ENCODE measurements at regions not wholly inside any gene's neighbourhood (a gene's known extent, or its start where the extent isn't known, plus 50 kb on each side); places are given as distances from the start of the nearest gene placed in this dataset.

- Histone ChIP-seq H3K27me3 (replicated peaks in 2 of 5; ENCODE audit: control insufficient read depth in 4 of 5, insufficient read depth in 5 of 5, low read length in 4 of 5) (no peaks in the 10 kb centered on the region), H3K36me3 (ENCODE audit: control insufficient read depth in 4 of 4, insufficient read depth in 4 of 4, low read length in 3 of 4) (no peaks in the 10 kb centered on the region), H3K4me3 (ENCODE audit: control insufficient read depth in 1 of 7, extremely low read depth in 1 of 7, insufficient read depth in 4 of 7, low read depth in 2 of 7, low read length in 6 of 7) (no peak overlapping the region), H3K27ac (ENCODE audit: insufficient read depth in 1 of 2, low read depth in 1 of 2, low read length in 2 of 2, poor library complexity in 1 of 2, severe bottlenecking in 2 of 2) (no peak overlapping the region), H3K4me1 (ENCODE audit: control extremely low read depth in 1 of 4, control insufficient read depth in 4 of 4, insufficient read depth in 4 of 4, low read length in 3 of 4) (no peaks in the 10 kb centered on the region), H3K9me3 (ENCODE audit: control extremely low read depth in 1 of 5, control insufficient read depth in 4 of 5, insufficient read depth in 2 of 5, low read depth in 1 of 5, low read length in 4 of 5) (no peaks in the 10 kb centered on the region)
- no peak for DNase-seq
- POLR2A ChIA-PET: no interaction called here
- 86% methylated on average over 1 of the region's 2 CpGs for WGBS (ENCODE audit: insufficient coverage)
- CTCF ChIA-PET: interaction anchor here (0.7 kb wide), 1 partner anchor 200 kb away, joined by 3 read pairs; no protein-coding TSS in a partner anchor
Observed at GRCh38 chr10:105803206-105803605, 1162.1 kb downstream of the SORCS3 start.

GRCh38 chr10:105800641-105801040 is 1159.6 kb downstream of the SORCS3 start:
- no peak overlapping the region for H3K27ac ChIP-seq (ENCODE audit: insufficient read depth in 1 of 2, low read depth in 1 of 2, low read length in 2 of 2, poor library complexity in 1 of 2, severe bottlenecking in 2 of 2)
- no CpG with 5 or more reads among the region's 1 CpG for WGBS (ENCODE audit: insufficient coverage)
- POLR2A ChIA-PET: no interaction called here

GRCh38 chr10:105798328-105798889 is 1157.3 kb downstream of the SORCS3 start:
- CTCF ChIA-PET: interaction anchor here (0.6 kb wide), 1 partner anchor 24 kb away, joined by 3 read pairs; no protein-coding TSS in a partner anchor
- no peak overlapping the region for H3K27ac ChIP-seq (ENCODE audit: insufficient read depth in 1 of 2, low read depth in 1 of 2, low read length in 2 of 2, poor library complexity in 1 of 2, severe bottlenecking in 2 of 2)
- H3K4me1 ChIP-seq (ENCODE audit: control extremely low read depth in 1 of 4, control insufficient read depth in 4 of 4, insufficient read depth in 4 of 4, low read length in 3 of 4): no peaks in the 10 kb centered on the region
- POLR2A ChIA-PET: interaction anchor here (0.7 kb wide), 1 partner anchor 1346 kb away, joined by 3 read pairs; no protein-coding TSS in a partner anchor
- DNase-seq: no peak
- no peaks in the 10 kb centered on the region for H3K36me3 ChIP-seq (ENCODE audit: control insufficient read depth in 4 of 4, insufficient read depth in 4 of 4, low read length in 3 of 4)
- no peaks in the 10 kb centered on the region for H3K27me3 ChIP-seq (replicated peaks in 2 of 5; ENCODE audit: control insufficient read depth in 4 of 5, insufficient read depth in 5 of 5, low read length in 4 of 5)
- 100% methylated on average over 2 of the region's 3 CpGs for WGBS (ENCODE audit: insufficient coverage)
- no peaks in the 10 kb centered on the region for H3K9me3 ChIP-seq (ENCODE audit: control extremely low read depth in 1 of 5, control insufficient read depth in 4 of 5, insufficient read depth in 2 of 5, low read depth in 1 of 5, low read length in 4 of 5)
- no peak overlapping the region for H3K4me3 ChIP-seq (ENCODE audit: control insufficient read depth in 1 of 7, extremely low read depth in 1 of 7, insufficient read depth in 4 of 7, low read depth in 2 of 7, low read length in 6 of 7)

More at GRCh38 chr10:105800641-105801040, 1159.6 kb downstream of the SORCS3 start:
- H3K4me3 ChIP-seq (ENCODE audit: control insufficient read depth in 1 of 7, extremely low read depth in 1 of 7, insufficient read depth in 4 of 7, low read depth in 2 of 7, low read length in 6 of 7): no peak overlapping the region
- H3K9me3 ChIP-seq (ENCODE audit: control extremely low read depth in 1 of 5, control insufficient read depth in 4 of 5, insufficient read depth in 2 of 5, low read depth in 1 of 5, low read length in 4 of 5): no peaks in the 10 kb centered on the region
- H3K27me3 ChIP-seq (replicated peaks in 2 of 5; ENCODE audit: control insufficient read depth in 4 of 5, insufficient read depth in 5 of 5, low read length in 4 of 5): no peaks in the 10 kb centered on the region
- H3K36me3 ChIP-seq (ENCODE audit: control insufficient read depth in 4 of 4, insufficient read depth in 4 of 4, low read length in 3 of 4): no peaks in the 10 kb centered on the region
- H3K4me1 ChIP-seq (ENCODE audit: control extremely low read depth in 1 of 4, control insufficient read depth in 4 of 4, insufficient read depth in 4 of 4, low read length in 3 of 4): no peaks in the 10 kb centered on the region
- DNase-seq: no peak
- CTCF ChIA-PET: no interaction called here

- no CpG with 5 or more reads among the region's 6 CpGs for WGBS (ENCODE audit: insufficient coverage)
- Histone ChIP-seq H3K27me3 (replicated peaks in 2 of 5; ENCODE audit: control insufficient read depth in 4 of 5, insufficient read depth in 5 of 5, low read length in 4 of 5) (no peaks in the 10 kb centered on the region), H3K36me3 (ENCODE audit: control insufficient read depth in 4 of 4, insufficient read depth in 4 of 4, low read length in 3 of 4) (no peaks in the 10 kb centered on the region), H3K9me3 (ENCODE audit: control extremely low read depth in 1 of 5, control insufficient read depth in 4 of 5, insufficient read depth in 2 of 5, low read depth in 1 of 5, low read length in 4 of 5) (no peaks in the 10 kb centered on the region), H3K27ac (ENCODE audit: insufficient read depth in 1 of 2, low read depth in 1 of 2, low read length in 2 of 2, poor library complexity in 1 of 2, severe bottlenecking in 2 of 2) (no peak overlapping the region), H3K4me3 (ENCODE audit: control insufficient read depth in 1 of 7, extremely low read depth in 1 of 7, insufficient read depth in 4 of 7, low read depth in 2 of 7, low read length in 6 of 7) (no peak overlapping the region), H3K4me1 (ENCODE audit: control extremely low read depth in 1 of 4, control insufficient read depth in 4 of 4, insufficient read depth in 4 of 4, low read length in 3 of 4) (no peaks in the 10 kb centered on the region)
- peak; percentile 22 to 60 (median 57) for DNase-seq
- CTCF ChIA-PET: interaction anchor here (0.6 kb wide), 1 partner anchor 25 kb away, joined by 3 read pairs; no protein-coding TSS in a partner anchor
- POLR2A ChIA-PET: no interaction called here
Observed at GRCh38 chr10:105797234-105797890, 1156.3 kb downstream of the SORCS3 start.

GRCh38 chr10:105793071-105793470 is 1152.0 kb downstream of the SORCS3 start:
- no peaks in the 10 kb centered on the region for H3K4me1 ChIP-seq (ENCODE audit: control extremely low read depth in 1 of 4, control insufficient read depth in 4 of 4, insufficient read depth in 4 of 4, low read length in 3 of 4)
- no peak for DNase-seq
- H3K36me3 ChIP-seq (ENCODE audit: control insufficient read depth in 4 of 4, insufficient read depth in 4 of 4, low read length in 3 of 4): no peaks in the 10 kb centered on the region
- ChIA-PET POLR2A (no interaction called here), CTCF (no interaction called here)
- WGBS (ENCODE audit: insufficient coverage): 93% methylated on average over 3 of the region's 3 CpGs
- no peaks in the 10 kb centered on the region for H3K9me3 ChIP-seq (ENCODE audit: control extremely low read depth in 1 of 5, control insufficient read depth in 4 of 5, insufficient read depth in 2 of 5, low read depth in 1 of 5, low read length in 4 of 5)
- no peak overlapping the region for H3K27ac ChIP-seq (ENCODE audit: insufficient read depth in 1 of 2, low read depth in 1 of 2, low read length in 2 of 2, poor library complexity in 1 of 2, severe bottlenecking in 2 of 2)
- no peak overlapping the region for H3K4me3 ChIP-seq (ENCODE audit: control insufficient read depth in 1 of 7, extremely low read depth in 1 of 7, insufficient read depth in 4 of 7, low read depth in 2 of 7, low read length in 6 of 7)
- H3K27me3 ChIP-seq (replicated peaks in 2 of 5; ENCODE audit: control insufficient read depth in 4 of 5, insufficient read depth in 5 of 5, low read length in 4 of 5): no peaks in the 10 kb centered on the region

GRCh38 chr10:105785721-105786120 is 1144.6 kb downstream of the SORCS3 start:
- DNase-seq: no peak
- Histone ChIP-seq H3K36me3 (ENCODE audit: control insufficient read depth in 4 of 4, insufficient read depth in 4 of 4, low read length in 3 of 4) (no peaks in the 10 kb centered on the region), H3K4me1 (ENCODE audit: control extremely low read depth in 1 of 4, control insufficient read depth in 4 of 4, insufficient read depth in 4 of 4, low read length in 3 of 4) (peaks cover 0 to 5% (median 1%) of the 10 kb centered on the region in 4 experiments), H3K27ac (ENCODE audit: insufficient read depth in 1 of 2, low read depth in 1 of 2, low read length in 2 of 2, poor library complexity in 1 of 2, severe bottlenecking in 2 of 2) (no peak overlapping the region), H3K9me3 (ENCODE audit: control extremely low read depth in 1 of 5, control insufficient read depth in 4 of 5, insufficient read depth in 2 of 5, low read depth in 1 of 5, low read length in 4 of 5) (no peaks in the 10 kb centered on the region), H3K27me3 (replicated peaks in 2 of 5; ENCODE audit: control insufficient read depth in 4 of 5, insufficient read depth in 5 of 5, low read length in 4 of 5) (no peaks in the 10 kb centered on the region), H3K4me3 (ENCODE audit: control insufficient read depth in 1 of 7, extremely low read depth in 1 of 7, insufficient read depth in 4 of 7, low read depth in 2 of 7, low read length in 6 of 7) (no peak overlapping the region)
- WGBS (ENCODE audit: insufficient coverage): no CpG with 5 or more reads among the region's 3 CpGs
- CTCF ChIA-PET: no interaction called here
- POLR2A ChIA-PET: no interaction called here

- no peaks in the 10 kb centered on the region for H3K27me3 ChIP-seq (replicated peaks in 2 of 5; ENCODE audit: control insufficient read depth in 4 of 5, insufficient read depth in 5 of 5, low read length in 4 of 5)
- H3K36me3 ChIP-seq (ENCODE audit: control insufficient read depth in 4 of 4, insufficient read depth in 4 of 4, low read length in 3 of 4): no peaks in the 10 kb centered on the region
- POLR2A ChIA-PET: no interaction called here
- H3K27ac ChIP-seq (ENCODE audit: insufficient read depth in 1 of 2, low read depth in 1 of 2, low read length in 2 of 2, poor library complexity in 1 of 2, severe bottlenecking in 2 of 2): no peak overlapping the region
- no peaks in the 10 kb centered on the region for H3K9me3 ChIP-seq (ENCODE audit: control extremely low read depth in 1 of 5, control insufficient read depth in 4 of 5, insufficient read depth in 2 of 5, low read depth in 1 of 5, low read length in 4 of 5)
- peak in 2 of 3 donors; percentile 8 to 11 for DNase-seq
- WGBS (ENCODE audit: insufficient coverage): 71% methylated on average over 6 of the region's 7 CpGs
- no peak overlapping the region for H3K4me3 ChIP-seq (ENCODE audit: control insufficient read depth in 1 of 7, extremely low read depth in 1 of 7, insufficient read depth in 4 of 7, low read depth in 2 of 7, low read length in 6 of 7)
- CTCF ChIA-PET: no interaction called here
- H3K4me1 ChIP-seq (ENCODE audit: control extremely low read depth in 1 of 4, control insufficient read depth in 4 of 4, insufficient read depth in 4 of 4, low read length in 3 of 4): peaks cover 0 to 5% (median 1%) of the 10 kb centered on the region in 4 experiments
Observed at GRCh38 chr10:105783936-105784483, 1142.9 kb downstream of the SORCS3 start.
